Activated CD4-positive, CD25-positive, alpha-beta regulatory T cell treated with anti-CD3 and anti-CD28 coated beads, Interleukin-2, amount 50 U/mL, for 72 hours (primary cell): ENCODE measurements at regions not wholly inside any gene's neighbourhood (a gene's known extent, or its start where the extent isn't known, plus 50 kb on each side); places are given as distances from the start of the nearest gene placed in this dataset.
"Not testable (repeated sequence)": the region's sequence is repeated elsewhere in the genome, so short reads cannot be mapped to it uniquely, and the experiment has no call there.

ENCODE experiments used
- DNase-seq: peaks from one replicate; pipeline ENCODE4 v3.0.0; 2021

DNA sequence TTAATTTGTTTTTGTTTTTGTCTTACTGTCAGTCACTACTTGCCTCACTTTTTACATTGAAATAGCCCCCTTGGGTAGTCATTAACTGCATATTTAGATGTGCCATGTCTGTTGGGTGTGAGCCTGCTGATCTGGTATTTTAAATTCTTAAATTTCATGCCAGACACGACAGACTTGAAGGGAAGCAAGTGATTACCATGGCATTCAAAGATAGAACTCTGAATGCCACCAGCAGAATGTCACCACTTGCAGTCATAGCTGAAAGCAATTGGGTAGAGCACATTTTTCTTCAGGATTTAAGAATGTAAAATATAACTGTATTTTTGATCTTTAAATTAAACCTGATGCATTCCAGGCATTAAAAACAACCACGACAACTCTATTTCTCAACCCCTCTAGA is 396.5 kb upstream of the ATP10A start:
- no peak for DNase-seq

DNA sequence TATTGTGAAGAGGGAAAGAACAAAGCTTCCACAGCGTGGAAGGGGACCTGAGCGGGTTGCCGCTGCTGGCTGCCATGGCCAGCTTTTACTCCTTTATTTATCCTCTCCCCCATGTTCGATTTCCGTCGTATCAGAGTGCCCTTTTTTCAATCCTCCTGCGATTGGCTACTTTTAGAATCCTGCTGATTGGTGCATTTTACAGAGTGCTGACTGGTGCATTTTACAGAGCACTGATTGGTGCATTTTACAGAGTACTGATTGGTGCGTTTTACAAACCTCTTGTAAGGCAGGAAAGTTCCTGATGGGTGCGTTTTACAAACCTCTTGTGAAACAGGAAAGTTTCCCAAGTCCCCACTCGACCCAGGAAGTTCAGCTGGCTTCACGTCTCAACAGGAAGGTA is 381.7 kb upstream of the ATP10A start:
- not testable (repeated sequence) for DNase-seq

DNA sequence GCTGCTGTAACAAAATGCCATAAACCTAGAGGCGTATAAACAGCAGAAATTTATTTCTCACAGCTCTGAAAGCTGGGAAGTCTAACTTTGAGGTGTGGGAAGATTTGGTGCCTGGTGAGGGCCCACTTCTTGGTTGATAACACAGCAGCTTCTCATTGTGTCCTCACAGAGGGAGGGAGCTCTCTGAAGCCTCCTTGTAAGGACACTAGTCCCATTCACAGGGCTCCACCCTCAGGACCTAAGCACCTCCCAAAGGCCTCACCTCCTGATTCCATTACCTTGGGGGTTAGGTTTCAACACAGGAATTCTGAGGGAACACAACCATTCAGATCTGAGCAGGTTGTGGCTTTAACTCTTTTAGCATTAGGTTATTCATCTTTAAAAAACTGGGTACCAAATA is 380.3 kb upstream of the ATP10A start:
- no peak for DNase-seq

DNA sequence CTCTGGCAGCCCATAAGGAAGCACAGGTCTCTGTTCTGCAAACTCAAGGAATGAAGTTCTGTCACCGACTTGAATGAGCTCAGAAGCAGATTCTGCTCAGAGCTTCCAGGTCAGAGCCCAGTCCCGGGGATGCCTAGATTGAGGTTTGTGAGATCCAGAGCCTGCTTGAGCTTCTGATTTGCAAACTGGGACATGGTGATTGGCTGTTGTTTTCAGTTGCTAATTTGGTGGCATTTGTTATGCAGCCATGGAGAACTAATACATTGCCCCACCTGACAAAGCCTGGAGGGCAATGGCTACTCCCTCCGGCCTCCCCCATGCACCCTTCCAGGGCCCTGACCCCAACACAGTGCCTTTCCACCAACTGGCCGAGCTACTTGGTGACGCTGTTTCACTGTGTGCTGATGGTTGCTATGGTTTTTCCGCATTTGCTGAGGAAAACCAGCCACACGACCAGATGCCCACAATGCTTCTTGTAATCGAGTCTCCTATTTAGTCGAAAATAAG is 379.5 kb upstream of the ATP10A start:
- DNase-seq = no peak

DNA sequence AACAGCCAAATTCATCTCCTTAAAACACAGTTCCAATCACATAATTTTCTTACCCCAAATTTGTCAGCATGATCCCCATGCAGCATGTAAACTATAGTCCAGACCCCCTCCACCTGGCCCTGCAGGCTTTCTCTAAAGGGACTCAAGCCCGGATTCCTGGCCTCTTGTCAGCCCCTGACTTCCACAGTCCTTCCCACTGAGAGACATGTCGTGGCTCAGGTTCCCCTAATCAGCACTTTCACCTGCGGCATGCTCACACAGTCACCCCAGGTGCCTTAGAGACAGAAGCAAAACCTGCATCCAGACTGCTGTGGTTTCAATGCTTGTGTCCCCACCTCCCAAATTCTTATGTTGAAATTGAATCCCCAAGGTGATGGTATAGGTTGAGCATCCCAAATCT is 372.7 kb upstream of the ATP10A start:
- DNase-seq = no peak

DNA sequence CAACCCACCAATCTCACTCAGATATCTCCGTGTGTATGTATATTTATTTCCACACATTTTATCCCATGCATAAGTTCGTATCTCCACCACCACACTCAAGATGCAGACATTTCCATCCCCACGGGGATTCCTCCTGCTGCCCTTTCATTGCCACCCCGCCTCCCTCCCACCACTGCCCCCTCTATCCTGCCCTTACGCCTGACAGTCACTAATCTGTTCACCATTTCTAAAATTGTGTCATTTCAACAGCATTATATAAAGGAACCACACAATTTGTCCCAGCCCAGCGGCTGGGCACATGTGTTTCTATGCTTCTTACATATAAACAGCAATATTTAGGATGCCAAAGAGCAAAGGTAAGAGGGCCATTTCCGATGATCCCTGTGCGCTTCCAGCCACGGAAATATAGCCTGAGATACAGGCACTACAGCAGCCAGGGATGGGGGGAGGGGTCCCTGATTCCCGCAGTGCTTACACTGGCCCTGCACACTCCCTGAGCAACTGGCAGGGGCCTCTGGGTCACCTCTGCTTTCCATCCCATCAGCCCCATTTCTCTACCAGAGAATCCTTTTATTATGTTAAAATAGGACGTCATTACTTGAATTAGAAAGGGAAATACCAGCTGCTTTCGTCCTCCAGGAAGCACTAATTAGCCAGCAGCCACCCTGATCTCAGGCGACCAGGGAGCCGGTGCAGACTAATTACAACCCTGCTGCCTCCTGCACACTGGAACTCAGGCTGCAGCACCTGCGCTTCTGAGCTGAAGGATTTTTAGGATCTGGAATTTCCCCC is 372.0 kb upstream of the ATP10A start:
- no peak for DNase-seq

DNA sequence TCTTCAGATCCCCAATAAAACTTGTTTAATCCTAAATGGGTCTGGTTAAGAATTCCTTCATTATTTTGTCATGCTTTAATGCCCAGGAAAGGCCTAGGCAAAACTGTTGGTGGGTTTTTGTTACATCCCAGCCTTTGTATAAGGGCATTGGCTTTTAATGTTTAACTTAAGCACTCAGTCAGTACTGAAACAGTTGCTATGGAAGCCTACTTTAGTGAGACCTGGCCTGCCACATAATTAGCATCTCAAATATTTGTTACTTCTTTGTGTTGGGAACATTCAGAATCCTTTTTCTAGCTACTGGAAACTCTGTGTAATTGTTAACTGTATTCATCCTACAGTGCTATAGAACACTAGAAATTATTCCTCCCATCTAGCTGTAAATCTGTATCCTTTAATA is 369.6 kb upstream of the ATP10A start:
- DNase-seq = no peak

DNA sequence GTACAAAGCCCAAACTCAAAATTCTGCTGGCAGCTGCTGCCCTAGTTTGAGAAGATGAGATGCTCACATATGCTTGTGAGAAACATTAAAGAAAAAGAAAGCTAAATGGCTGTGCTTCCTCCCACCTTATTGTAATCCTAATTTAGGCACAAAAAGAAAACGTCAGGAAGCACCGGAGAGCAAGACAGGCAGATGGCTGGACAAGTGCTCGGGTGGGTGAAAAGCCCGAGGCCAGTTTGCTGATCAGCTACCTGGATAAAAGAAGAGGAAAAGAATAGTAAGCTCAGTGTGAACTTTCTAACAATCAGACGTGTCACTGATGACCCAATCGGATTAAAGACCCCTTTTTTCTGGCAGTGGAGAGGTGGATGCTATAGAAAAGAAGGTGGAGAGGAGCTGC is 368.0 kb upstream of the ATP10A start:
- DNase-seq = no peak

DNA sequence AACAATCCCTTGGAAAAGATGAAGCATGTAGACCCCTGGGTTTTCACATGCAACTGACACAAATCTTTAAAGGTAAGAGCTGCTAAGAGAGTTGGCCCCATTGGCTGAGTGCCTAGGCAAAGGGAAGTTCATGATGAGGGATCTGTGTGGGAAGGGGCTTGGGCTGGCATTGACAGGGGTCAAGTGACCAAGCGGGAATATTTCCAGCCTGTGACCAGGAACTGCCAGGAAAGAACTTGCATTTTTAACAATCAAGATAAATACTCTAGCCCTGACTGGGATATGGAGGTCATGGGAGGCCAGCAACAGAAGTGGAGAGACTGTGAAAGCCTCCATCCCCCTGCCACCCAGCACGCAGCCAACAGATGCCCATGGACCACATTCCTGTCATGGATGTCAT is 361.1 kb upstream of the ATP10A start:
- no peak for DNase-seq

DNA sequence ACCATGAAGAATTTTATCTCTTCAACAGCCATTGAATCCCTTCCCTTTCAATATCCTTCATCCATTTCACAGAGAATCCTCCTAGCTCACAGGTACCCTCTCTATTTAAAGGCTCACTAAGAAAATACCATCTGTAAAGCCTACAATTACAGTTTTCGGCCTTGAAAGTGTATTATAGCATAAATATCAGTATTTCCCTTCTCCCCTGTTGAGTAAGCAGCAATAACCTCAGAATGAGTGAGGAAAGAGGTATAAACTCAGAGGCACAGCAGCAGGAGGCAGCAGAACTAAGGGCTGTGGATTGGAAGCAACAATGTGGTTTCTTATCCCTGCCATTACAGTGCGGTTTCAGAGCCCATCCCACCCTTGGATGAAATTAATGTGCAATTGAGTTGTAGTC is 360.6 kb upstream of the ATP10A start:
- DNase-seq = no peak

DNA sequence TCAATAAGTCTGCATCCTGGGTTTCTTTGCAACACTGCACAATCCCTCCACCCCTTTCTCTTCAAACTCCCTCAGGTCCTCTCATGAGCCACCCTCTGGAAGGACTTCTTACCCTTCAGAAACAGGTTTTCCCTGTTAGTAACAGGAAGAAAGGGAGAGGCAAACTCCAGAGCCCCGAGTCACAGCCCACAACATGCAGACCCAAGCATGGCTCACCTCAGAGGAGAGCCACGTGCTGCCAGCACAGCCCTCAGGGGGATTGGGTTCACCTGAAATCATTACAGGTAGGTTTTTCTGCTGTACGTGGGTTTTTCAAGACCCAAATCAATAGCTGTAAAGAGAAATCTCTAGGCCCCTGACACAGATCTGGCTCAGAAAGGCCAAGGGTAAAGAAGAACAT is 359.7 kb upstream of the ATP10A start:
- DNase-seq = no peak

DNA sequence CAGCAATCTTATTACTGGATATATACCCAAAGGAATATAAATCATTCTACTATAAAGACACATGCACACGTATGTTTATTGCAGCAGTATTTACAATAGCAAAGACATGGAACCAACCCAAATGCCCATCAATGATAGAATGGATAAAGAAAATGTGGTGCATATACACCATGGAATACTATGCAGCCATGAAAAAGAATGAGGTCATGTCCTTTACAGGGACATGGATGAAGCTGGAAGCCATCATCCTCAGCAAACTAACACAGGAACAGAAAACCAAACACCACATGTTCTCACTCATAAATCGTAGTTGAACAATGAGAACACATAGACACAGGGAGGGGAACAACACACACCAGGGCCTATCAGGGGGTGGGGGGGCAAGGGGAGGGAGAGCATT is 353.9 kb upstream of the ATP10A start:
- not testable (repeated sequence) for DNase-seq

DNA sequence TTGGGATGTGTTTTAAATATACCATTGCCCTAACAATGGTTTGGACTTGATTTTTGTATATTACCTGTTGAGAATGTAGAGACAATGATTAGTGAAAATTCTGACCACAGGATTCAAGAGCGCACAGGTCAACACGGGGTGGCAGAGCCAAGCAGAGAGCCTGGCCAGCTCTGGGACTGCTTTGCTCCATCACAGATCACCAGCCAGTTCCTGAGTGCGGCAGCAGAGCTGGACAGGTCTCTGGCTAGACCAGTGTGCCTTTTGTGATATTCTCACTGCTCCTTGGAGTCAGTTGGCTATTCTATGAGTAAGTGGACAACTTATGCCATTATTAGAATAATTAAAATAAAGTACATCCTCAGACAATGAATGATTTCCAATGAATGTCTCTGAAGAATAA is 351.2 kb upstream of the ATP10A start:
- DNase-seq = no peak

DNA sequence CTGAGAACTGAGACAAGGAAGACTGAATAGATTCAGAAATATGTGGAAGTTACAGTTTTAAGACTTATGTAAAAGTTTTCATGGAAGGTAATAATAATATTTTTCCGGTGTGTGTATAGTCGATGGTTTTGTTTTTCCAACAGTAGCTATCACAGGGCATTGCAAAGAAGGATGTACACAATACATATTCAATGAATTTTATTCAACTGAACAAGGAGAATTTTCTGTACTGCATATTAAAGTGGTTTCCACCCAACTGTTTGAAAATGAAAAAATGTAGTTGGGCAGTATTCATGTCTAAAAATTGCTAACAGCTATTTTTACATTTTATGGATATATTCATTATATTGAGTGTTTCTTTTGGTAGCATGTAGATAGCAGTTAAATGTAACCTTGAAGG is 350.3 kb upstream of the ATP10A start:
- DNase-seq = no peak

DNA sequence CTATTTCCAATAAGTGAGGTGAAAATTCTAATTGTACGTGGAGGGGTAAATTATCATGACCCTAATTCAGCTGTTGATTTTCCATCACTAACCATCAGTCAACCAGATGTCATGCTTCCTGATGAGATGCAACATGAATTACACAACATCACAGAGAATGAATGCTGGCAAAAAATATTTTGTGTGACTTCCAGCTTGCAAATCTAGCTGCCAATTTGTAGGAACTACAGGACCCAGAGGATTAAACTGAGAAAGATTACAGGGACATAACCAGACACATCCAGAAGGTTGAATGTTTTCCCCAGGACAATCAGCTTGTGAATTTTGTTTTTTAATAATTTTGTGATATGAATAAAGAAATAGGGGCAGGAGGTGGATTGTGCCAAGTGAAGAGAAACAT is 349.0 kb upstream of the ATP10A start:
- DNase-seq = no peak

DNA sequence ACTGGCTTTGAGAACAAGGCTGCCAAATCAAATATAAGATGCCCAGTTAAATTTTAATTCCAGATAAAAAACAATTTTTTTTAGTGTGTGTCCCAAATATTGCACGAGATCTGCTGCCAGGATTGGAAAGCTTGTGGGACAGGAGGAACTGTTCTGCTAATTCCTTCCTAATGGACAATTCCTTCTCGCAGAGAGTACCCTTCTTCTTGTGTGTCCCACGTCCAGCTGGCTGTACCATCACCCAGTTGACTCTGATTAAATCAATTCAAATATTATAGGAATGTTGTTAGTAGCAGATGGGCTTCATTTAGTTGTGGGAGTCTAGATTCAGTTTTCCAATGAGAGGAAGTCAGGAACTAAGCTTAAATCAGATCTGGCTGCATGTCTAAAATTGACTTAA is 347.9 kb upstream of the ATP10A start:
- no peak for DNase-seq

DNA sequence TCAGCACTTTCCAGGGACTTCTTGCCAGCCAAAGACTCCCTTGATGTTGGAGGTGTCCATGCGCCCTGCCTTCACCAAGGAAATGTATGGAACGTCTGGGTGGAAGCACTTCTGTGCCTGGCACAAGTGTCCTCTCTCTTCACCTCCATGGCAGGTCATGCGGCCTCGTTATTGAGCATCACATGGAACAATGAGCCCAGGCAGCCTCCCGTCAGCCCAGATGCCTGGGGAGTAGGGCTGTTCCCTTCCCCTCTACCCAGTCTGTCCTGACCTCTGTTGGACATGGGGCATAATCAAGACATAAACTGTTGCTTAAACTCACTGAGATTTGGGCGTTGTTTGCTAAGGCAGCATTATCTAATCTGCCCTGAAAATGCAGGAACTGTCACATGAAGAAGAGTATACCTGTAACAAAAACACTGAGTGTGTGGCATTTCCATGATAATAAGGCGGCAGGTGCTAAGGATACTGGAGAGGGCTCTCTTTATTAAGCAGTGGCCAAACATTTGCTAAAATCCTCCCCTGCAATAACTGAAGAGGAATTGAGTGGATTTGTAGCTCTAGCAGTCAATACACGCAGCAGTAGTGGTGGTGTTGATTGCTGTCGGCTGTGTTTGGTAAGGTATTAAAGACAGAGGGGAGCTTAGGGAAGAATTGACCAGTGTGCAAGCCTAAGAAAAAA is 338.2 kb upstream of the ATP10A start:
- no peak for DNase-seq

DNA sequence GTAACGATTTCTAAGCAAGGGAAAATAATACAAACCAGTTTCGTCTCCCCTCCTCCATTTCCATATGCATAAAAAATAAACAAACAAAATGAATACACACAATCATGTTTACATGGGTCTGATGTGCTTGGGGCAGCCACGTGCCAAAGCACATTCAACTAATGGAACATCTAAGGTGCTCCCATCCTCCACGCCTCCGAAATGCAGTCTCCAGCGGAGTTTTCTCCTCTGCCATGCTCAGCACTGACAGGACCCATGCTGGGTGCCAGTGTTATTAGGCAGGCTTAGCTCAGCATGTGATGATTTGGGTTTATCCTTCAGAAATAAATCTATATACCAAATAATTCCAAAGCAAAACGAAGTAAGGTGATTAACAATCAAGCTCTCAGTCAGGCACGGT is 337.3 kb upstream of the ATP10A start:
- DNase-seq = no peak

DNA sequence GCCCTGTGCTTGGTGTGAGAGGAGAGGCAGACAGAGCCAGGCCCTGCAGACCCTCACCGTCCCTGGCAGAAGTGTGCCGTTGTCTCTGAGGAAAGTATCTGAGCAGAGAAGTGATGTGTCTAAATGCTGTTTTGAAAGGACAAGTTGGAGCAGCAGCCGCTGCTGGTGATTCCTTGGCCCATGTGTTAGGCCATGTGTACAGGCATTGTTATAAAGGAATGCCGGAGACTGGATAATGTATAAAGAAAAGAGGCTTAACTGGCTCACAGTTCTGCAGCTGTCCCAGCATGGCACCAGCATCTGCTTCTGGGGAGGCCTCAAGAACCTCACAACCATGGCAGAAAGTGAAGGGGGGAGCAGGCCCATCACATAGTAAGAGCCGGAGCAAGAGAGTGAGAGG is 334.6 kb upstream of the ATP10A start:
- DNase-seq = no peak

DNA sequence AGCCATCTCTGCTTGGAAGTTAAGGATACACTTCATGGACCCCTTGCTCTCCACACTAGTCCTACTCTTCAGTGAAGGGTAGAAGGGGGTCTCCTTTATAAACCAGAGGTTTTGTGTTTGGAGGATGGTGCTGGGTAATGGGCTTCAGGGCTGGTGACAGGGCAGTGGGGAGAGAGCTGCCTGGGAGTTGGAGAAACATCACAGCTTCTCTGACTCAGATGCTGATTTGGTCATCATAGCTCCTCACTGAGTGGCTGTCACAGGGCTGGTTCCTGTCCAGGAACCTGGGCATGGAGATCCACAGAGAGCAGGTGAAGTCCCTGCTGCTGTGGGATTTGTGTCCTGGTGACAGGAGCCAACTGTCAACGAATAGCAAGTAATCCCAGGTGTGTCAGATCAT is 333.9 kb upstream of the ATP10A start:
- no peak for DNase-seq

DNA sequence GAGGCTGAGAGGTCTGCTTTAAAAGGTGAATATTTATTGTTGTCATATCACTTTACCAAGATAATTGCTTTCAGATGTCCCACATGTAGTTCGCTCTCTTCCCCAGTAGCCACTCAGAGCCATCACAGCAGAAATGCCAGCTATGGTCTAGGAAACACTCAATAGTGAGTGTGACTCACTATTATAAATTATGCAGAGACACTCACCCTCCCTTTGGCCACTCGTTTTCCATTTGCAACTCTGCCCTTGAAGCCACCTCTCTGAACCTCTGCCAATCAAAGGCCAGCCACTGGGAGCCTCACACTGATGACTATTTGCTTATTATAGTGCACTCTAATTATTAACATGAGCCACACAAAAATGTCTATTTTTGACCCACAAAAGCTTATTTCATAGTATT is 328.1 kb upstream of the ATP10A start:
- DNase-seq = no peak

DNA sequence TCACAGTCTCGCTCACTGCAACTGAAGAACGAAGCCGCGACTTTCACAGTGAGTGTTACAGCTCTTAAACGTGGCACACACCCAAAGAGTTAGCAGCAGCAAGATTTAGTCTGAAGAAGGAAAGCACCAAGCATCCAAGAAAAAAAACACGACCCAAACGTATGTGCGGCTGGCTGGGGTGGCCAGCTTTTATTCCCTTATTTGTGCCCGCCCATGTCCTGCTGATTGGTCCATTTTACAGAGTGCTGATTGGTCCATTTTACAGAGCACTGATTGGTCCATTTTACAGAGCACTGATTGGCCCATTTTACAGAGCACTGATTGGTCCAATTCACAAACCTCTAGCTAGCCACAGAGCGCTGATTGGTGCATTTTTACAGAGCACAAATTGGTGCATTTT is 323.0 kb upstream of the ATP10A start:
- DNase-seq = not testable (repeated sequence)

DNA sequence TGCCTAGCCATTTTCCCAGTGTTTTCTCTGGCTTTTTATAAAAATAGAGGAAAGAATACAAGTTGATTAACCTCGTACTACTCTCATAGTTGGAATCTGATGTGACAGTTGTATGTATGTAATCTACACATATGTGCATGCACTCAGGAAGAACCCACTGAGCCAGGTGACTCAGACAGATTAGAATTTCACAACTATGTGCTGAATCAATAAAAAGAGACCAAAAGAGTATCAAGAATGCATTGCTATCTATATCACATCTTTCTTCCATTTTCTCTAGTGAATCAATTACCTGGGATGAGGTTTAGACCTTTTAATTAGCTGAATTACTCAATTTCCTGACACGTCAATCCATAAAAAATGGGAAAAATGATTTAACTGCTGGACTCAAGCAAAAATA is 319.3 kb upstream of the ATP10A start:
- no peak for DNase-seq

DNA sequence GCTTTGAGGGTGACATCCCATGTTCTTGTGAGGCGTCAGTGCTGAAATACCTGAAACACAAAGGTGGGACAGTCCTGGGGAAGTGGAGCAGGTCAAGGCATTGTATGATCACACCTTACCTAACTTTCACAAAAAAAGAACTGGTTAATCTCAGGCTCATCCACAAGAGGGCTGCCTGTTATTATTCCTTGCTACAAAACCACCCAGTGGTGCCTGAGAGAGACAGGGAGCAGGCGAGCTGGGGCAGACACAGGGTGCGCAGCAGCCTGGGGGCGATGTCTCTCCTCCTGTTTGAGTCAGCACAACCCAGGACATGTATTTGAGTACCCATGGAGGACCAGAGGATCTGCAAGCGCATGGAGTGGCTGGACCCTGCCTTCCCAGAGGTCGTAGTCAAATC is 316.8 kb upstream of the ATP10A start:
- no peak for DNase-seq
